ENCODE measurements at regions not wholly inside any gene's neighbourhood (a gene's known extent, or its start where the extent isn't known, plus 50 kb on each side); places are given as distances from the start of the nearest gene placed in this dataset.

- no peak for TF ChIP-seq CEBPB (IDR thresholded peaks at IDR 0.05)
- TF ChIP-seq POLR2A (IDR thresholded peaks at IDR 0.05; ENCODE audit: low read length), result no peak
- TF ChIP-seq EHF (CRISPR knock-in tag; IDR thresholded peaks at IDR 0.05), result no peak
- no peak for TF ChIP-seq RFX5 (IDR thresholded peaks at IDR 0.05)
- no peak for TF ChIP-seq SMC3 (IDR thresholded peaks at IDR 0.05)
These were observed 94.5 kb upstream of the OBI1 start for GRCh38 chr13:78753435-78753834.

Measured in A549 (cell line).